ENCODE measurements at regions not wholly inside any gene's neighbourhood (a gene's known extent, or its start where the extent isn't known, plus 50 kb on each side); places are given as distances from the start of the nearest gene placed in this dataset.

DNA sequence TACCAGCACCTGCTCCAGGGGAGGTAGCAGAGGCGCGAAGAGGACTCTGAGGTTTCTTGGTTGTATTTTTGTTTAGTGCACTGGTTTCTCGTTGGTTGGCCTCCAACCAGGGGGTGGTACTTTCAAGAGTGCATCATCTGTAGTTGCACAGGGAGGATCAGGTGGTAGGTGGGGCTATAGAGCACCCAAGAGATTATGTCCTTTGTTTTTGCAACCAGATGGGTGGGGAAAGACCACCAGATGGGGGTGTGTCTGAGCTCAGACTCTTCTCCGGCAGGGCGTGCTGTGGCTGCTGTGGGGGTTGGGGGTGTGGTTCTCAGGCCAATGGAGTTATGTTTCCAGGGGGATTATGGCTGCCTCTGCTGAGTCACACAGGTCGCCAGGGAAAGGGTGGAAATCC, 254.4 kb upstream of the KLF12 start:
- H3K36me3 ChIP-seq (replicated peaks; ENCODE audit: insufficient read depth, low read depth) = no peaks in the 10 kb centered on the region
- H3K27ac ChIP-seq = no peak overlapping the region
- no peaks in the 10 kb centered on the region for H3K9me2 ChIP-seq (replicated peaks; ENCODE audit: insufficient read depth)
- H3K9me3 ChIP-seq (ENCODE audit: low read depth) = no peaks in the 10 kb centered on the region
- no peak overlapping the region for H3K4me3 ChIP-seq
- H4K20me1 ChIP-seq (ENCODE audit: insufficient read depth, poor library complexity, severe bottlenecking) = no peaks in the 10 kb centered on the region
- H3K4me1 ChIP-seq (ENCODE audit: insufficient read depth) = no peaks in the 10 kb centered on the region
- no peak overlapping the region for H3K4me2 ChIP-seq
- no peak for DNase-seq (ENCODE audit: low spot score)
- no peak for TF ChIP-seq EZH2 (IDR thresholded peaks at IDR 0.05; ENCODE audit: borderline replicate concordance)
- TF ChIP-seq, protein P1, sequence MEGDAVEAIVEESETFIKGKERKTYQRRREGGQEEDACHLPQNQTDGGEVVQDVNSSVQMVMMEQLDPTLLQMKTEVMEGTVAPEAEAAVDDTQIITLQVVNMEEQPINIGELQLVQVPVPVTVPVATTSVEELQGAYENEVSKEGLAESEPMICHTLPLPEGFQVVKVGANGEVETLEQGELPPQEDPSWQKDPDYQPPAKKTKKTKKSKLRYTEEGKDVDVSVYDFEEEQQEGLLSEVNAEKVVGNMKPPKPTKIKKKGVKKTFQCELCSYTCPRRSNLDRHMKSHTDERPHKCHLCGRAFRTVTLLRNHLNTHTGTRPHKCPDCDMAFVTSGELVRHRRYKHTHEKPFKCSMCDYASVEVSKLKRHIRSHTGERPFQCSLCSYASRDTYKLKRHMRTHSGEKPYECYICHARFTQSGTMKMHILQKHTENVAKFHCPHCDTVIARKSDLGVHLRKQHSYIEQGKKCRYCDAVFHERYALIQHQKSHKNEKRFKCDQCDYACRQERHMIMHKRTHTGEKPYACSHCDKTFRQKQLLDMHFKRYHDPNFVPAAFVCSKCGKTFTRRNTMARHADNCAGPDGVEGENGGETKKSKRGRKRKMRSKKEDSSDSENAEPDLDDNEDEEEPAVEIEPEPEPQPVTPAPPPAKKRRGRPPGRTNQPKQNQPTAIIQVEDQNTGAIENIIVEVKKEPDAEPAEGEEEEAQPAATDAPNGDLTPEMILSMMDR (IDR thresholded peaks at IDR 0.05; ENCODE audit: poor library complexity) = no peak
- TF ChIP-seq EZH2phosphoT487 (IDR thresholded peaks at IDR 0.05; ENCODE audit: low read depth, severe bottlenecking, unreplicated experiment) = no peak
- no peaks in the 10 kb centered on the region for H3K27me3 ChIP-seq
- WGBS (ENCODE audit: low lambda C conversion rate, missing lambda C conversion rate) = 97% methylated on average over 6 of the region's 6 CpGs
- no peak overlapping the region for H2AFZ ChIP-seq
- no peaks in the 10 kb centered on the region for H3K79me2 ChIP-seq

DNA sequence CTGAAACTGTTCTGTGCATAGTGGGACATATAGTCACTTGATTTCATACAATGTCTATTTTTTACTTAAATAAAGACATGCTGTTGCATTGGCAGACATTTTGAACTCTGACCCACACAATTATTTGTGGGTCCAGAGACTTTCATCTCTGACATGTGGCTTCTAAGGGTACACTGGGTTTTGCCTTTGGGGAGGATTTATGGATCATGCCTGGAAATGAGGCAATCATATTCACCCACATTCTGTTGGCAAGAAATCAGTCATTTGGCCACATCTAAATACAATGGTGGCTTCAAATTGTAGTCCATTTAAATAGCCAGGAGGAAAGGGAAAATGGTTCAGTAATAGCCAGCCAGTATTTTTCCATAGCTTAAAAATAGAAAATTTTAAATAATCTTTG, 238.3 kb upstream of the KLF12 start:
- Histone ChIP-seq H2AFZ (no peak overlapping the region), H3K4me1 (ENCODE audit: insufficient read depth) (no peaks in the 10 kb centered on the region), H3K27me3 (no peaks in the 10 kb centered on the region), H3K9me2 (replicated peaks; ENCODE audit: insufficient read depth) (no peaks in the 10 kb centered on the region), H3K79me2 (no peaks in the 10 kb centered on the region), H3K4me2 (no peak overlapping the region), H3K36me3 (replicated peaks; ENCODE audit: insufficient read depth, low read depth) (no peaks in the 10 kb centered on the region), H3K4me3 (no peak overlapping the region), H3K27ac (no peak overlapping the region), H4K20me1 (ENCODE audit: insufficient read depth, poor library complexity, severe bottlenecking) (no peaks in the 10 kb centered on the region), H3K9me3 (ENCODE audit: low read depth) (no peaks in the 10 kb centered on the region)
- TF ChIP-seq EZH2 (IDR thresholded peaks at IDR 0.05; ENCODE audit: borderline replicate concordance) (no peak), EZH2phosphoT487 (IDR thresholded peaks at IDR 0.05; ENCODE audit: low read depth, severe bottlenecking, unreplicated experiment) (no peak)
- TF ChIP-seq, protein P1 (IDR thresholded peaks at IDR 0.05; ENCODE audit: poor library complexity) = no peak
- no peak for DNase-seq (ENCODE audit: low spot score)

DNA sequence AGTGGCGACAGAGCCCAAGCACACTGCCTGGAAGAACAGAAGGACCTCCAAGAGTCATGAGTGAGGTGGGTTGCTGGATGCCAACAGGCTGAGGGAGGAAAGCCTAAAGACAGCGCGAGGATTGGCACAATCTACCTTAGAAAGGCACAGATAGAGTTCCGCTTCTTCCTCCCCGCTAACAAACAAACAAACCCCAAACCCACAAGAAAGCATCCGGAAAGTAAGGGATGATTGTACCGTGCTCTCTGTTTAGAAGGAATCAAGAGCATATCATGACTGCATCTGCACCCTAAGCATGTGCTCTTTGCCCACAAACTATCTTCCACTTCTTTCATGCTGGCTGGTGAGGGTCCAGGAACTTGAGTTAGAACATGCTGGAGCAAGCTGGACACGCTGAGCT, 233.0 kb upstream of the KLF12 start:
- TF ChIP-seq, protein P1 (IDR thresholded peaks at IDR 0.05; ENCODE audit: poor library complexity) = no peak
- TF ChIP-seq EZH2 (IDR thresholded peaks at IDR 0.05; ENCODE audit: borderline replicate concordance) (no peak), EZH2phosphoT487 (IDR thresholded peaks at IDR 0.05; ENCODE audit: low read depth, severe bottlenecking, unreplicated experiment) (no peak)
- H3K9me2 ChIP-seq (replicated peaks; ENCODE audit: insufficient read depth) = no peaks in the 10 kb centered on the region
- no peak for DNase-seq (ENCODE audit: low spot score)
- H3K4me2 ChIP-seq = no peak overlapping the region
- H3K27me3 ChIP-seq = no peaks in the 10 kb centered on the region
- H3K9me3 ChIP-seq (ENCODE audit: low read depth) = no peaks in the 10 kb centered on the region
- no peak overlapping the region for H3K27ac ChIP-seq
- no peak overlapping the region for H2AFZ ChIP-seq
- no peaks in the 10 kb centered on the region for H4K20me1 ChIP-seq (ENCODE audit: insufficient read depth, poor library complexity, severe bottlenecking)
- no peaks in the 10 kb centered on the region for H3K4me1 ChIP-seq (ENCODE audit: insufficient read depth)
- H3K36me3 ChIP-seq (replicated peaks; ENCODE audit: insufficient read depth, low read depth) = no peaks in the 10 kb centered on the region
- WGBS (ENCODE audit: low lambda C conversion rate, missing lambda C conversion rate) = over 99% methylated on average over 8 of the region's 8 CpGs
- no peak overlapping the region for H3K4me3 ChIP-seq
- no peaks in the 10 kb centered on the region for H3K79me2 ChIP-seq

DNA sequence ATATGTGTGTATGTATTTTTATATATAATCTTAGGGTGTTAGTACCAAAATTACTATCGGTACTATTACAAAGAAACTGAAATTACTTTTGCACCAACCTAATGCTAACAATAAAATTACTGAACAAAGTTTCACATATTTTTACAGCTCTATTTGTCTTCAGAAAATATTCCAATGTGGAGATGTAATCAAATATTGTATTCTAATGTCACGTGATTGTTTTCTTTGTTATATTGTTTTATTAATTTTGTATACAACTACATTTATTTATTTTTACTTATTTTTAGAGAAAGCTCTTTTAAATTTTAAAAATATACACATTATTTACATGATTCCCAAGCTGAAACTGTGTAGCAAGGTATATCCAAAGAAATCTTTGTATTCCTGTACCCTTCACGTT, 227.1 kb upstream of the KLF12 start:
- H2AFZ ChIP-seq = no peak overlapping the region
- H3K27ac ChIP-seq = no peak overlapping the region
- no peaks in the 10 kb centered on the region for H4K20me1 ChIP-seq (ENCODE audit: insufficient read depth, poor library complexity, severe bottlenecking)
- no peaks in the 10 kb centered on the region for H3K9me3 ChIP-seq (ENCODE audit: low read depth)
- no peaks in the 10 kb centered on the region for H3K79me2 ChIP-seq
- 99% methylated on average over 3 of the region's 3 CpGs for WGBS (ENCODE audit: low lambda C conversion rate, missing lambda C conversion rate)
- H3K27me3 ChIP-seq = no peaks in the 10 kb centered on the region
- H3K36me3 ChIP-seq (replicated peaks; ENCODE audit: insufficient read depth, low read depth) = no peaks in the 10 kb centered on the region
- DNase-seq (ENCODE audit: low spot score) = no peak
- H3K4me3 ChIP-seq = no peak overlapping the region
- H3K4me2 ChIP-seq = no peak overlapping the region
- H3K4me1 ChIP-seq (ENCODE audit: insufficient read depth) = no peaks in the 10 kb centered on the region
- H3K9me2 ChIP-seq (replicated peaks; ENCODE audit: insufficient read depth) = no peaks in the 10 kb centered on the region
- TF ChIP-seq EZH2 (IDR thresholded peaks at IDR 0.05; ENCODE audit: borderline replicate concordance) = no peak
- no peak for TF ChIP-seq EZH2phosphoT487 (IDR thresholded peaks at IDR 0.05; ENCODE audit: low read depth, severe bottlenecking, unreplicated experiment)
- TF ChIP-seq, protein P1 (IDR thresholded peaks at IDR 0.05; ENCODE audit: poor library complexity) = no peak
